Fibroblast of the aortic adventitia (primary cell): ENCODE measurements at regions not wholly inside any gene's neighbourhood (a gene's known extent, or its start where the extent isn't known, plus 50 kb on each side); places are given as distances from the start of the nearest gene placed in this dataset.

Experiments used
- DNase-seq: peaks from one replicate; pipeline ENCODE4 v3.0.0-alpha.2; 2010; ENCODE audit warnings: low read depth
- H3K4me3 ChIP-seq: 2 replicates; pipeline ENCODE4 v1.5.1; 2011; ENCODE audit warnings: low read depth, mild to moderate bottlenecking, control low read depth, low read length, moderate library complexity
- TF ChIP-seq, protein P1 (sequence below): IDR thresholded peaks from 2 replicates; pipeline ENCODE4 v1.5.1; 2011; ENCODE audit warnings: mild to moderate bottlenecking, low read length, control low read depth, inconsistent platforms; ENCODE audit not compliant: insufficient read depth

DNA sequence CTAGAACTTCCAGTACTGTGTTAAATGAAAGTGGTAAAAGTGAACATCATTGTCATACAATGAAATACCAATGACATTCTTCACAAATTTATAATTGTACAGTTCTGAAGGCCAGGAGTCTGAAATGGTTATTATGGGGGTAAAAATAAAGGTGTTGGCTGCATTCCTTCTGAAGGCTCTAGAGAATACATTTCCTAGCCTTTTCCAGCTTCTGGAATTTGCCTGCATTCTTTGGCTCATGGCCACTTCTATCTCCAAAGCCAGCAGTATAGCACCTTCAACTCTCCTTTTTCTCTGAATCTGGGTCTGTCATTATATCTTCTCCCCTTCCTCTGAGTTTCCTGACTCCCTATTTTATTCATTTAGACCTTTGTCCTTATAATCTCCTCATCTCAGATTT is 1232.7 kb upstream of the TENM4 start:
- TF ChIP-seq, protein P1, sequence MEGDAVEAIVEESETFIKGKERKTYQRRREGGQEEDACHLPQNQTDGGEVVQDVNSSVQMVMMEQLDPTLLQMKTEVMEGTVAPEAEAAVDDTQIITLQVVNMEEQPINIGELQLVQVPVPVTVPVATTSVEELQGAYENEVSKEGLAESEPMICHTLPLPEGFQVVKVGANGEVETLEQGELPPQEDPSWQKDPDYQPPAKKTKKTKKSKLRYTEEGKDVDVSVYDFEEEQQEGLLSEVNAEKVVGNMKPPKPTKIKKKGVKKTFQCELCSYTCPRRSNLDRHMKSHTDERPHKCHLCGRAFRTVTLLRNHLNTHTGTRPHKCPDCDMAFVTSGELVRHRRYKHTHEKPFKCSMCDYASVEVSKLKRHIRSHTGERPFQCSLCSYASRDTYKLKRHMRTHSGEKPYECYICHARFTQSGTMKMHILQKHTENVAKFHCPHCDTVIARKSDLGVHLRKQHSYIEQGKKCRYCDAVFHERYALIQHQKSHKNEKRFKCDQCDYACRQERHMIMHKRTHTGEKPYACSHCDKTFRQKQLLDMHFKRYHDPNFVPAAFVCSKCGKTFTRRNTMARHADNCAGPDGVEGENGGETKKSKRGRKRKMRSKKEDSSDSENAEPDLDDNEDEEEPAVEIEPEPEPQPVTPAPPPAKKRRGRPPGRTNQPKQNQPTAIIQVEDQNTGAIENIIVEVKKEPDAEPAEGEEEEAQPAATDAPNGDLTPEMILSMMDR: no peak
- DNase-seq: no peak
- H3K4me3 ChIP-seq: no peak overlapping the region

DNA sequence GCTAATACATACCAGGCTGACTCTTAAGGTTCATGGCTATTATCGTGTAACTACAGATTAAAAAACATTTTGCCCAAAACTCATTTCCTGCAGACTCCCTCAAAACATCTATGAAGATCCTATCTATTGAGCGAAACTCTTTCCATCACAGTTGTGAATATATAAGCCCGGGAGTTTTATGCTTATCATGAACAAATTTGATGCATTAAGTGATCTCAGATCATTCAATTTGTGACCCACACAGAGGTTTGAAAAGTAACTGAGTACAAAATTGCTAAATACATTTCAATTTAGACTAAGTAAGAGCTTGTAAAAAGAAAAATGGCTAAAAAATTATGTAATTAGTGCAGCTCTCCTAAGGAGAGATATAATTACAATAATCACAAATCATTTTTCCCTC is 1228.8 kb upstream of the TENM4 start:
- DNase-seq: no peak
- TF ChIP-seq, protein P1: no peak
- H3K4me3 ChIP-seq: no peak overlapping the region

DNA sequence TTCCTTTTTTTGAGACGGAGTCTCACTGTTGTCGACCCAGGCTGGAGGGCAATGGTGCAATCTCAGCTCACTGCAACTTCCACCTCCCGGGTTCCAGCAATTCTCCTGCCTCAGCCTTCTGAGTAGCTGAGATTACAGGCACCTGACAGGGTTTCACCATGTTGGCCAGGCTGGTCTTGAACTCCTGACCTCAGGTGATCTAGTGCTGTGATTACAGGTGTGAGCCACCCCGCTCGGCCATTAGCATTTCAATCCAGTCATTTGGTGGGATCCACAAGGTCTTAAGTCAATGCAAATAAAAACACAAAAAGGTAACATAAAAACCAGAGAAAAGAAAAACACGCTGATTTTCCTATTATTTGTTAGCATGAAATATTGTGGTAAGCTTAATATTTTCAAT is 1227.2 kb upstream of the TENM4 start:
- TF ChIP-seq, protein P1: no peak
- no peak for DNase-seq
- H3K4me3 ChIP-seq: no peak overlapping the region

DNA sequence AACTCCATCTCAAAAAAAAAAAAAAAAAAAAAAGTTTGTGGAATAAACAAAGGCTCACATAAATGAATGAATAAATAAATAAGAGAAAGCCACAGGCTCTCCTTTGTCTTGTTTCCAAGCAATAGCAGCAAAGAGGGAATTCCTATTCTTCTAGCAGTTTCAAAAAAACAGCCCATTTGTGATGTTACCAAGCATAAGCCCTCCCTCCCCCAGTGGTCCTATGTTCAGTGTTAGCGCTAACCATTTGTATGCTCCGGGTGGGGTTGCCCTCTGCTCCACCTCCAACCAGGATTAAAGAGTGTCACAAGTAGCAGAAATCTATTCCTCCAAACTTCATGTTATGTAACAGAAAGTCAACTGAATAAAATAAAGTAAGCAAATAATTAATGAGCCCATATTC is 1215.0 kb upstream of the TENM4 start:
- TF ChIP-seq, protein P1: no peak
- H3K4me3 ChIP-seq: no peak overlapping the region
- DNase-seq: no peak

DNA sequence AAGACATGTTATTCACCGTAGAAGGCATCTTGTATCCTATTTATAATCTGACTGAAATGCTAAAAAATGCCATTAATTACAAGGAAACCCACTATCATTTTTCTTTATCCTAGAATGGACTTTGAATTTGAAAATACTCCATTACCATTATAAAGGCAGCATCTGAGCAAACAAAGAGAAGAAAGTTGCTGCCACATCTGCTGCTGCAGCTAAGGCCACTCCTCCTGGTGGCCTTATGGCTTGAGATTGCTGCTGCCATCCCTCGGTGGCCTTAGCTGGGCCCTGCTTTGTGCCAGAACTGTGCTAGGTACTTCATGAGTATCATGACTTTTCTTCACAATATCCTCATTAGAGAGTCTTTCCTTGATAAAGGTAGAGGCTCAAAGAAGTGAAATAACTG is 1210.1 kb upstream of the TENM4 start:
- no peak for DNase-seq
- H3K4me3 ChIP-seq: no peak overlapping the region
- TF ChIP-seq, protein P1: no peak

DNA sequence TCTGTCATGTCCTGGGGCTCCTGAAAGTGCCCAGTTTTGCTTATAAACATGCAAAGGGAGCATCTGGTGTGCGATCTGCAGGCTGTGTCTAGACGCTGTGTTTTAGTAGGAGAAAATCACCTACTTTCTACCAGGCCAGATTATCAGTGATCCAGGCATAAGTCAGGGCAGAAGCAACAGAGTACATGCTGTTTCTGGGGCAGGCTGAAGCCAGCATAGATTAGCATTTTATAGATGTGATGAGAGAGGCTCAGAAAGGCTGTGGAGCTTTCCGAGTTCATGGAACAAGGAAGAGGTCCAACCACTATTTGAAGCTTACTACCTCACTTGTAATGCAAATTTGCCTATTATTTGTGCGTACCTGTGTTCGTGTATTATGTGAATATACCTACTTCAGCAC is 1208.4 kb upstream of the TENM4 start:
- H3K4me3 ChIP-seq: no peak overlapping the region
- TF ChIP-seq, protein P1: no peak
- no peak for DNase-seq

DNA sequence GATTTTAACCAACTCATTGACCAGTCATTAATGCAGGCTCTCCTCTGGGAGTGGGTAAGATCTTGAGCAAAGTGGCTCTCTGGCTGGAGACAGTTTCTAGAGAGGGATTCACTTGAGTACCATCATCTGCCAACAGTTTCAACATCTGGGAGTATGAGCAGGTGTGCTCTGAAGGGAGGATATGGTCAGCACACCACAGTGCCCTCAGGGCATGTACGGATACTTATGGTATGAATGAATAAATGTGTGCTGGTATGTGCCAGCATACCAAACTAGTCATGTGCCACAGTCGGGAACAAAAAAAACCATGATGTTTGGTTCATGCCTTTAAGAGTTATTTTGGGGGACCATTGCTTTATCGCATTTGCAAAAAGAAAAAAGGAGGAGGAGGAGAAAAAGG is 1197.5 kb upstream of the TENM4 start:
- no peak for DNase-seq
- TF ChIP-seq, protein P1: no peak
- no peak overlapping the region for H3K4me3 ChIP-seq
